H1 (cell line): ENCODE measurements at regions not wholly inside any gene's neighbourhood (a gene's known extent, or its start where the extent isn't known, plus 50 kb on each side); places are given as distances from the start of the nearest gene placed in this dataset.

Source experiments
- ASH2L ChIP-seq: fragments of 200-600, 300-600 bp; sonication (generic); IDR thresholded peaks from one replicate; pipeline ENCODE4 v1.7.1; 2017; ENCODE audit warnings: low read length
- CBX8 ChIP-seq: fragments of 300-800, 300-1000 bp; sonication (generic); IDR thresholded peaks from 2 replicates; pipeline ENCODE4 v1.7.1; 2016; ENCODE audit warnings: low read depth, low read length, borderline replicate concordance
- CREB1 ChIP-seq: IDR thresholded peaks from 2 replicates; pipeline ENCODE4 v1.6.1; 2012; ENCODE audit warnings: inconsistent platforms
- CTCF ChIP-seq, 3 experiments: IDR thresholded peaks; 1 replicate in 2 of 3; 2 replicates in 1 of 3; pipeline versions ENCODE4 v1.5.1 to v1.6.1; 2011; ENCODE audit warnings: low read length in 3 of 3, mild to moderate bottlenecking in 3 of 3, inconsistent platforms in 2 of 3, low read depth in 1 of 3, moderate library complexity in 1 of 3; ENCODE audit not compliant: insufficient read depth in 1 of 3; ENCODE audit errors: control extremely low read depth in 1 of 3
- GABPA ChIP-seq: IDR thresholded peaks from 2 replicates; pipeline ENCODE4 v1.6.1; 2011; ENCODE audit warnings: mild to moderate bottlenecking, low read length, moderate library complexity, borderline replicate concordance; ENCODE audit not compliant: insufficient read depth
- JUN ChIP-seq: IDR thresholded peaks from 2 replicates; pipeline ENCODE4 v1.6.1; 2011; ENCODE audit warnings: low read depth, mild to moderate bottlenecking, improper control_type of control experiment, low read length
- POLR2A ChIP-seq, 2 experiments: IDR thresholded peaks; 1 replicate in 1 of 2; 2 replicates in 1 of 2; pipeline ENCODE4 v1.6.1; 2011; ENCODE audit warnings: low read depth in 2 of 2, low read length in 2 of 2, mild to moderate bottlenecking in 2 of 2; ENCODE audit errors: control extremely low read depth in 1 of 2
- POLR2AphosphoS5 ChIP-seq: IDR thresholded peaks from 2 replicates; pipeline ENCODE4 v1.6.1; 2011; ENCODE audit warnings: low read depth, low read length

GRCh38 chr1:181987996-181988395, 73.5 kb downstream of the ZNF648 start:
- no peak for TF ChIP-seq CTCF (IDR thresholded peaks at IDR 0.05; ENCODE audit: control extremely low read depth in 1 of 3, insufficient read depth in 1 of 3, low read depth in 1 of 3, low read length in 3 of 3)
- no peak for TF ChIP-seq JUN
- no peak for TF ChIP-seq GABPA
- no peak for TF ChIP-seq POLR2A (IDR thresholded peaks at IDR 0.05; ENCODE audit: control extremely low read depth in 1 of 2, low read depth in 2 of 2, low read length in 2 of 2)
- TF ChIP-seq POLR2AphosphoS5 = no peak
- no peak for TF ChIP-seq CREB1
- no peak for TF ChIP-seq ASH2L
- no peak for TF ChIP-seq CBX8
